ENCODE measurements at regions not wholly inside any gene's neighbourhood (a gene's known extent, or its start where the extent isn't known, plus 50 kb on each side); places are given as distances from the start of the nearest gene placed in this dataset.
"Not testable (repeated sequence)": the region's sequence is repeated elsewhere in the genome, so short reads cannot be mapped to it uniquely, and the experiment has no call there.

DNA sequence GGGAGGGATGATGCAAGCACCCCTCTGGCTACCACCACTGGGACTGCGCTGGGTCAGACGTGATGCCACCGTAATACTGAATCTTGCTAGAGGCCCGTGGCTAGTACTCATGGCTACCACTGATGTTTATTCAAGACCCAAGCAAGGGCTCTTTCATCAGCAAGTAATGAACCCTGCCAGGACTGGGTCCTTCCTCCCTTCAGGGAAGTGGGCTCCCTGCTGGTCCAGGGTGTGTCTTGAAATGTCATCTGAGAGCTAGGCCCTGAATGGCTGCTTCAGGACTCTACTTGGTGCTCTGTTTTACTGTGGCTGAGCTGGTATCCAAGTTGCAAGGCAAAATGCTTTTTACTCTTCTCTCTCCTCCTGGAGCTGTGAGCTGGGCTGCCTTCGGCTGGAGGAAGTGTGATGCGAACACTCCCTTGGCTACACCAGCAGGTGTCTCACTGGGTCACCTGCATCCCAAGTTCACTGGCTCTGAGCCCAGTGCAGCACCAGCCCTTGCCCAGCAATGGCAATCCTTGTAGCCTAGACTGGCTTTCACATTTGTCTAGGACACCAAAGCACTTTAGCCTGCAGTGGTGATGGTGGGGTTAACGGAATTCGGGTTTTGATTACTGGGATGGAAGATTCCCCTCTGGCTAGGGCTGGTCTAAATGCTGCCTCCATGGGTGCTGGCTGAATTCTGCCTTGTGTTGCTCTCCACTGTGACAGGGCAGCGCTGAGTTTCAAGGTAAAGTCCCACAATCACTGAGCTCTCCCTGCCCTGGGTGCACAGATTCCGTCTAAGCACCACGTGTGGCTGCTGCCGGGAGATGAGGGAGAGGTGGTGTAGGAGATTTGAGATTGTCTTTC lies 98.6 kb downstream of the USP22 start:
- DNase-seq (ENCODE audit: low read depth), result no peak

DNA sequence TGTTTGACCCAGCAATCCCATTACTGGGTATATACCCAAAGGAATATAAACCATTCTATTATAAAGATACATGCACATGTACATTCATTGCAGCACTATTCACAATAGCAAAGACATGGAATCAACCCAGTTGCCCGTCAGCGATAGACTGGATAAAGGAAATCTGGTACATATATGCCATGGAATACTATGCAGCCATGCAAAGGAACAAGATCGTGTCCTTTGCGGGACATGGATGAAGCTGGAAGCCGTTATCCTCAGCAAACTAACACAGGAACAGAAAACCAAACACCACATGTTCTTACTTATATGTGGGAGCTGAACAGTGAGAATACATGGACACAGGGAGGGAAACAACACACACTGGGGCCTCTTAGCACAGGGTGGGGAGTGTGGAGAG lies 95.1 kb downstream of the USP22 start:
- DNase-seq (ENCODE audit: low read depth), result not testable (repeated sequence)

DNA sequence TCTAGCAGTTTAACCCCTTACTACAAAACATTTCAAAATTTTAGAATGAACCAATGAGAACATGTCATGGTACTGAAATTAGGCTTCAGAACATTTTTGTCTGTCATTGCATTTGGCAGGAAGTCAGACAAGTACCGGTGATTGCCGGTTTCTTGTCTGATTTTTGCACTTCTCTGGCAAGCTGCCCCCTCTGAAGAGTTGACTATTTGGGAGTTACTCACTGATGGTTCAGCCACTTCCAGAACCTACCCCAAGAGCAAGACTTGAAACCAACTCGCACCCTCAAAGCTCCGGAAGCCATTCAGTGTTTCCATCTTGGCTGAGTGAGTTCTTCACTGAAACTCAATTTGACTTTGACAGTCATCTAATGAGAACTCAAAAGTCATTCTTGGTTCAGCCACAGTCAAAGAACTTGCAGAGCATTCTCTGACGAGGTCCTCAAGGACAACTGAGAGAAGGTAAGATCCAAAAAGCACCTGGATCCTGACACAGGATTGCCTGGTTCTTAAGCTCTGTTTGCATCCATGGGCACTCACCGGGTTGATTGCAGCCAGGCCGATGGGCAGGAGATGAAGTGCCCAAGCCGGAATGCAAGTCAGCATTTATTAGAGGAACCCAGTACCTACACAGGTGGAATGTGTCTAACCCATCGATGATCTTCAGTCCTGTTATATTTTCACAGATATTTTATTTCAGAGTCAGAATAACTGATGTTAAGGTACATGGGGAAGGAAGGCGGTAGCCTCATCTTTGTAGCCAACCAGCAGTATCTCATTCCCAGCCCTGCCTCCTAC lies 93.6 kb downstream of the USP22 start:
- no peak for DNase-seq (ENCODE audit: low read depth)

Measured in stimulated activated CD8-positive, alpha-beta memory T cell treated with anti-CD3 and anti-CD28 coated beads, Interleukin-7, amount 100 ng/mL, for 24 hours (primary cell).